Mammary epithelial cell (primary cell): ENCODE measurements at regions not wholly inside any gene's neighbourhood (a gene's known extent, or its start where the extent isn't known, plus 50 kb on each side); places are given as distances from the start of the nearest gene placed in this dataset.

Experiments used
- CTCF ChIP-seq, 2 donors: IDR thresholded peaks in 1 of 2; conservative IDR thresholded peaks in 1 of 2; 2 replicates each; pipeline ENCODE4 v1.5.1; 2011 to 2012; ENCODE audit warnings: inconsistent platforms in 2 of 2, low read length in 2 of 2, mild to moderate bottlenecking in 2 of 2, control low read depth in 1 of 2, low read depth in 1 of 2; ENCODE audit not compliant: insufficient read depth in 1 of 2; ENCODE audit errors: extremely low read depth in 1 of 2
- EZH2 ChIP-seq: IDR thresholded peaks from 2 replicates; pipeline ENCODE4 v1.6.1; 2012; ENCODE audit warnings: low read length, inconsistent platforms, borderline replicate concordance

- TF ChIP-seq EZH2 (no peak), CTCF (conservative IDR thresholded peaks at IDR 0.05 in 1 of 2, IDR thresholded peaks at IDR 0.05 in 1 of 2; ENCODE audit: extremely low read depth in 1 of 2, insufficient read depth in 1 of 2, low read depth in 1 of 2, low read length in 2 of 2) (no peak)
Measured at GRCh38 chr4:180788729-180789128, 1454.5 kb upstream of the TENM3 start.
